ENCODE measurements at regions not wholly inside any gene's neighbourhood (a gene's known extent, or its start where the extent isn't known, plus 50 kb on each side); places are given as distances from the start of the nearest gene placed in this dataset.

DNA sequence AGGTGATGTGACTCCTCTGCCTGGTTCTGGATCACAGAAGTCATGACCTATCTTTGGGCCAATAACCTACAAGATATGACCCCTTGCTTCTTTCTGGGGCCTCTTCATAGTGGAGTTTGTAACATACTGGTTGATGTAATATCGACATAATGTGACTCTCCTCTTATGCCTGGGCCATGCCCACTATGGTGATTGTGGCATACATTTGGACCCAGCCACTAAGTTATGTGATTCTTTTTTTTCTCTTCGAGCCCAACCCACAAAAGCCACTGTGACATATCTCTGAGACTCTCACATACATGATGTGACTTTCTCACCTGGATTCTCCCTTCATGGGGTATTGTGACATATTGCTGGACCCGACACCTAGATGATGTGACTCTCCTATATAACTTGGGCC lies 319.8 kb downstream of the RPS4Y2 start:
- TF ChIP-seq SUZ12 (IDR thresholded peaks at IDR 0.05; ENCODE audit: extremely low read depth, insufficient read depth, insufficient read length), result no peak
- TF ChIP-seq YY1 (IDR thresholded peaks at IDR 0.05; ENCODE audit: insufficient read depth, insufficient read length), result no peak
- TF ChIP-seq ZNF274 (IDR thresholded peaks at IDR 0.05; ENCODE audit: low read depth, low read length), result no peak

Measured in NT2/D1 (cell line).